ENCODE measurements at regions not wholly inside any gene's neighbourhood (a gene's known extent, or its start where the extent isn't known, plus 50 kb on each side); places are given as distances from the start of the nearest gene placed in this dataset.

DNA sequence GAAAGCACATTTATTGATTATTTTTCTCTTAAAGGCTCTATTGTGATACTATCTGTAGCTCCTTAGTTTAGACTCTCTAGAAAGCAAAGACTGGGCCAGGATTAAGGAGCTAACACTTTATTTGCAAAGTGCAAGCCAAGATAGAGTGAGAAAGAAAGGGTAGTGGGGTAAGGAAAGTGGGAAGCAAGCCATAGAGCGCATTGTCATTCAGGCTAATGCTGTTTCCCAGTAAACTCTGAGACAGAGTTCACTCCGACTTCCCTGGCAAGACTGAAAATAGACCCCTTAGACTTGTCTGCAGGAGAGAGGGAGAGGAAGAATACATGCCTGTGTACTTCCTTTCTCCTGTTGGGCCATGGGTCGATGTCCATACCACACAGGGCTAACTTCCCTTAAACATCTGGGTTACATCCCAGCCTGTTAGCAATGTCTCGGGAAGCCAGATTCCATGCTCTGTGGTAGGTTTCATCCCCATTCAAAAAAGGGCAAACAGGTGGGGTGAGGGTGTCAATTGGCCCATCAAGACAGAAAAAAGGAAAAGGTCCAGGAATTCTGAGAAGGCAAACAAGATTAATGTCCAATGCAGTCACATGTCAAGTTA lies 875.8 kb upstream of the CELF2 start:
- 84% methylated on average over 4 of the region's 4 CpGs for WGBS (ENCODE audit: low lambda C conversion rate, missing lambda C conversion rate)
- TF ChIP-seq EZH2phosphoT487 (IDR thresholded peaks at IDR 0.05; ENCODE audit: low read depth, severe bottlenecking, unreplicated experiment) (no peak), EZH2 (IDR thresholded peaks at IDR 0.05; ENCODE audit: borderline replicate concordance) (no peak)
- TF ChIP-seq, protein P1, sequence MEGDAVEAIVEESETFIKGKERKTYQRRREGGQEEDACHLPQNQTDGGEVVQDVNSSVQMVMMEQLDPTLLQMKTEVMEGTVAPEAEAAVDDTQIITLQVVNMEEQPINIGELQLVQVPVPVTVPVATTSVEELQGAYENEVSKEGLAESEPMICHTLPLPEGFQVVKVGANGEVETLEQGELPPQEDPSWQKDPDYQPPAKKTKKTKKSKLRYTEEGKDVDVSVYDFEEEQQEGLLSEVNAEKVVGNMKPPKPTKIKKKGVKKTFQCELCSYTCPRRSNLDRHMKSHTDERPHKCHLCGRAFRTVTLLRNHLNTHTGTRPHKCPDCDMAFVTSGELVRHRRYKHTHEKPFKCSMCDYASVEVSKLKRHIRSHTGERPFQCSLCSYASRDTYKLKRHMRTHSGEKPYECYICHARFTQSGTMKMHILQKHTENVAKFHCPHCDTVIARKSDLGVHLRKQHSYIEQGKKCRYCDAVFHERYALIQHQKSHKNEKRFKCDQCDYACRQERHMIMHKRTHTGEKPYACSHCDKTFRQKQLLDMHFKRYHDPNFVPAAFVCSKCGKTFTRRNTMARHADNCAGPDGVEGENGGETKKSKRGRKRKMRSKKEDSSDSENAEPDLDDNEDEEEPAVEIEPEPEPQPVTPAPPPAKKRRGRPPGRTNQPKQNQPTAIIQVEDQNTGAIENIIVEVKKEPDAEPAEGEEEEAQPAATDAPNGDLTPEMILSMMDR (IDR thresholded peaks at IDR 0.05; ENCODE audit: poor library complexity): no peak
- Histone ChIP-seq H4K20me1 (ENCODE audit: insufficient read depth, poor library complexity, severe bottlenecking) (no peaks in the 10 kb centered on the region), H3K27me3 (no peaks in the 10 kb centered on the region), H3K9me2 (replicated peaks; ENCODE audit: insufficient read depth) (no peaks in the 10 kb centered on the region), H3K4me3 (no peak overlapping the region), H2AFZ (no peak overlapping the region), H3K4me1 (ENCODE audit: insufficient read depth) (no peaks in the 10 kb centered on the region), H3K4me2 (no peak overlapping the region), H3K9me3 (ENCODE audit: low read depth) (no peaks in the 10 kb centered on the region), H3K36me3 (replicated peaks; ENCODE audit: insufficient read depth, low read depth) (no peaks in the 10 kb centered on the region), H3K27ac (no peak overlapping the region), H3K79me2 (no peaks in the 10 kb centered on the region)
- DNase-seq (ENCODE audit: low spot score): no peak

DNA sequence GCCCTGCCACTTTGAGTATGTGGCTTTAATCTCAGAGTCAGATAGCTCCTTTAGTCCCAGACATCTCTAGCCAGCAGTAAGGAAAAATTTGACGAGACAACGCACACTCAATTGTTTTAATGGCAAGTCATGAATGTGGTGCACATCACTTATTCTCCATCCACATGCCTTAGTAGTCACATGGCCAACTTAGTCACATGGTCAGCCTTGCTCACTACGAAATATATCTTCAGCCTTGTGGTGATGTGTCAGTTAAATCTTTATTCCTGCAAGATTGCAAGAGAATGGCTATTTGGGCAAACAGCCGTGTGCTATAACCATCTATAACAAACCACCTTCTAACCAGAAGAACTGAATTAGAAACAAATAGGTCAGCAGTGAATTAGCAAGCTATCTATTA lies 871.1 kb upstream of the CELF2 start:
- WGBS (ENCODE audit: low lambda C conversion rate, missing lambda C conversion rate): 88% methylated on average over 4 of the region's 4 CpGs
- TF ChIP-seq EZH2phosphoT487 (IDR thresholded peaks at IDR 0.05; ENCODE audit: low read depth, severe bottlenecking, unreplicated experiment) (no peak), EZH2 (IDR thresholded peaks at IDR 0.05; ENCODE audit: borderline replicate concordance) (no peak)
- TF ChIP-seq, protein P1 (IDR thresholded peaks at IDR 0.05; ENCODE audit: poor library complexity): no peak
- no peak overlapping the region for H3K4me3 ChIP-seq
- no peaks in the 10 kb centered on the region for H3K27me3 ChIP-seq
- H3K9me2 ChIP-seq (replicated peaks; ENCODE audit: insufficient read depth): no peaks in the 10 kb centered on the region
- no peaks in the 10 kb centered on the region for H4K20me1 ChIP-seq (ENCODE audit: insufficient read depth, poor library complexity, severe bottlenecking)
- no peaks in the 10 kb centered on the region for H3K36me3 ChIP-seq (replicated peaks; ENCODE audit: insufficient read depth, low read depth)
- no peaks in the 10 kb centered on the region for H3K79me2 ChIP-seq
- H2AFZ ChIP-seq: no peak overlapping the region
- no peak overlapping the region for H3K4me2 ChIP-seq
- H3K4me1 ChIP-seq (ENCODE audit: insufficient read depth): no peaks in the 10 kb centered on the region
- H3K9me3 ChIP-seq (ENCODE audit: low read depth): no peaks in the 10 kb centered on the region
- DNase-seq (ENCODE audit: low spot score): no peak
- no peak overlapping the region for H3K27ac ChIP-seq

DNA sequence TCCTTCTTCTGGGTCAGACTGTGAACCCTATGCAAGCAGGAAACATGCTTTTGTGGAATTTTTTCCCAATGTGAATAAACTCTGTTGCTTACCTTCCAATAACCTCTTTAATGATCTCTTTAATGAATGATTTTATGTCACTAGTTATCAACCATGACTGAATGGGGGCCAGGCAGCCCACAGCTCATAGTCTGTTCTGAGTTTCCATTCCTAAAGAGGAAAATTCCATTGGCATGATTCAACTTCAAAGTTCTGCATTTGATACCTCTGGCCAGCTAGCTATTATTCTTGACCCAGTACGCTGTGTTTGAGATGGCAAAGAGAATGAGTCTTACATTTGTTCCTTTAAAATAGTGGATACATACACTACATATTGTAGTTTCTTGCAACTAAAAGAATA lies 867.8 kb upstream of the CELF2 start:
- TF ChIP-seq, protein P1 (IDR thresholded peaks at IDR 0.05; ENCODE audit: poor library complexity): no peak
- no peak for TF ChIP-seq EZH2 (IDR thresholded peaks at IDR 0.05; ENCODE audit: borderline replicate concordance)
- TF ChIP-seq EZH2phosphoT487 (IDR thresholded peaks at IDR 0.05; ENCODE audit: low read depth, severe bottlenecking, unreplicated experiment): no peak
- H4K20me1 ChIP-seq (ENCODE audit: insufficient read depth, poor library complexity, severe bottlenecking): no peaks in the 10 kb centered on the region
- no peak overlapping the region for H3K4me2 ChIP-seq
- H3K4me1 ChIP-seq (ENCODE audit: insufficient read depth): no peaks in the 10 kb centered on the region
- no peak overlapping the region for H3K4me3 ChIP-seq
- no peak for DNase-seq (ENCODE audit: low spot score)
- H3K9me3 ChIP-seq (ENCODE audit: low read depth): no peaks in the 10 kb centered on the region
- no peak overlapping the region for H2AFZ ChIP-seq
- no peaks in the 10 kb centered on the region for H3K27me3 ChIP-seq
- WGBS (ENCODE audit: low lambda C conversion rate, missing lambda C conversion rate): 32% methylated on average over 1 of the region's 1 CpG
- no peaks in the 10 kb centered on the region for H3K36me3 ChIP-seq (replicated peaks; ENCODE audit: insufficient read depth, low read depth)
- H3K79me2 ChIP-seq: no peaks in the 10 kb centered on the region
- H3K9me2 ChIP-seq (replicated peaks; ENCODE audit: insufficient read depth): no peaks in the 10 kb centered on the region
- H3K27ac ChIP-seq: no peak overlapping the region
